Adipocyte (in vitro differentiated cells): ENCODE measurements at regions not wholly inside any gene's neighbourhood (a gene's known extent, or its start where the extent isn't known, plus 50 kb on each side); places are given as distances from the start of the nearest gene placed in this dataset.

ENCODE experiments used
- DNase-seq: peaks from one replicate; pipeline ENCODE4 v3.0.0-alpha.2; 2015; ENCODE audit warnings: low read depth
- H3K27me3 ChIP-seq: replicated peaks from 2 replicates; pipeline ENCODE4 v1.7.0; 2013; ENCODE audit warnings: mild to moderate bottlenecking, low read length, moderate library complexity; ENCODE audit not compliant: control insufficient read depth, insufficient read depth
- H3K36me3 ChIP-seq: 2 replicates; pipeline ENCODE4 v1.7.0; 2013; ENCODE audit warnings: low read length, mild to moderate bottlenecking, moderate library complexity; ENCODE audit not compliant: control insufficient read depth, insufficient read depth, severe bottlenecking
- H3K4me1 ChIP-seq: 2 replicates; pipeline ENCODE4 v1.7.0; 2013; ENCODE audit warnings: mild to moderate bottlenecking, low read length, moderate library complexity; ENCODE audit not compliant: control insufficient read depth, insufficient read depth
- H3K4me3 ChIP-seq: 2 replicates; pipeline ENCODE4 v1.7.0; 2013; ENCODE audit warnings: mild to moderate bottlenecking, low read length, moderate library complexity
- H3K9ac ChIP-seq: 2 replicates; pipeline ENCODE4 v1.7.0; 2013; ENCODE audit warnings: mild to moderate bottlenecking, low read length, moderate library complexity
- H3K9me3 ChIP-seq: 2 replicates; pipeline ENCODE4 v1.7.0; 2013; ENCODE audit warnings: mild to moderate bottlenecking, low read length, moderate library complexity; ENCODE audit not compliant: control insufficient read depth

- no peak for DNase-seq
- no peak overlapping the region for H3K9ac ChIP-seq
- H3K36me3 ChIP-seq: no peaks in the 10 kb centered on the region
- no peak overlapping the region for H3K4me3 ChIP-seq
- H3K4me1 ChIP-seq: no peaks in the 10 kb centered on the region
- peaks cover 6% of the 10 kb centered on the region for H3K27me3 ChIP-seq
- H3K9me3 ChIP-seq: no peaks in the 10 kb centered on the region
These were observed 92.1 kb upstream of the TTC34 start for GRCh38 chr1:2893473-2894120.

- Histone ChIP-seq H3K9me3 (no peaks in the 10 kb centered on the region), H3K4me3 (no peak overlapping the region), H3K4me1 (no peaks in the 10 kb centered on the region), H3K27me3 (peaks cover 6% of the 10 kb centered on the region), H3K36me3 (no peaks in the 10 kb centered on the region), H3K9ac (no peak overlapping the region)
- no peak for DNase-seq
These were observed 93.0 kb upstream of the TTC34 start for GRCh38 chr1:2894381-2895041.

GRCh38 chr1:2896824-2897223 is 95.3 kb upstream of the TTC34 start:
- Histone ChIP-seq H3K4me3 (no peak overlapping the region), H3K9me3 (no peaks in the 10 kb centered on the region), H3K9ac (no peak overlapping the region), H3K4me1 (no peaks in the 10 kb centered on the region), H3K27me3 (peaks cover under 1% of the 10 kb centered on the region), H3K36me3 (no peaks in the 10 kb centered on the region)
- no peak for DNase-seq

- Histone ChIP-seq H3K4me1 (no peaks in the 10 kb centered on the region), H3K4me3 (no peak overlapping the region), H3K27me3 (peaks cover 10% of the 10 kb centered on the region), H3K9me3 (no peaks in the 10 kb centered on the region), H3K36me3 (no peaks in the 10 kb centered on the region), H3K9ac (no peak overlapping the region)
- DNase-seq: no peak
These were observed 101.7 kb upstream of the TTC34 start for GRCh38 chr1:2903226-2903625.

- no peak for DNase-seq
- H3K36me3 ChIP-seq: no peaks in the 10 kb centered on the region
- H3K9ac ChIP-seq: no peak overlapping the region
- H3K9me3 ChIP-seq: no peaks in the 10 kb centered on the region
- no peaks in the 10 kb centered on the region for H3K4me1 ChIP-seq
- no peak overlapping the region for H3K4me3 ChIP-seq
- H3K27me3 ChIP-seq: peaks cover 15% of the 10 kb centered on the region
These were observed 102.7 kb upstream of the TTC34 start for GRCh38 chr1:2904191-2904590.

GRCh38 chr1:2905356-2905755 is 103.9 kb upstream of the TTC34 start:
- Histone ChIP-seq H3K9me3 (no peaks in the 10 kb centered on the region), H3K9ac (no peak overlapping the region), H3K4me1 (no peaks in the 10 kb centered on the region), H3K27me3 (peaks cover 15% of the 10 kb centered on the region), H3K36me3 (no peaks in the 10 kb centered on the region), H3K4me3 (no peak overlapping the region)
- no peak for DNase-seq

- DNase-seq: no peak
- Histone ChIP-seq H3K4me3 (no peak overlapping the region), H3K9ac (no peak overlapping the region), H3K9me3 (no peaks in the 10 kb centered on the region), H3K4me1 (no peaks in the 10 kb centered on the region), H3K36me3 (no peaks in the 10 kb centered on the region), H3K27me3 (peaks cover 15% of the 10 kb centered on the region)
These were observed 104.6 kb upstream of the TTC34 start for GRCh38 chr1:2906085-2906484.

- Histone ChIP-seq H3K36me3 (no peaks in the 10 kb centered on the region), H3K27me3 (peaks cover 15% of the 10 kb centered on the region), H3K9me3 (no peaks in the 10 kb centered on the region), H3K9ac (no peak overlapping the region), H3K4me1 (no peaks in the 10 kb centered on the region), H3K4me3 (no peak overlapping the region)
- no peak for DNase-seq
These were observed 105.1 kb upstream of the TTC34 start for GRCh38 chr1:2906620-2907019.

- DNase-seq: no peak
- Histone ChIP-seq H3K36me3 (no peaks in the 10 kb centered on the region), H3K27me3 (peaks cover 15% of the 10 kb centered on the region), H3K4me3 (no peak overlapping the region), H3K9ac (no peak overlapping the region), H3K4me1 (no peaks in the 10 kb centered on the region), H3K9me3 (no peaks in the 10 kb centered on the region)
These were observed 105.6 kb upstream of the TTC34 start for GRCh38 chr1:2907051-2907450.

- Histone ChIP-seq H3K9me3 (no peaks in the 10 kb centered on the region), H3K4me3 (no peak overlapping the region), H3K9ac (no peak overlapping the region), H3K27me3 (peaks cover 15% of the 10 kb centered on the region), H3K4me1 (no peaks in the 10 kb centered on the region), H3K36me3 (no peaks in the 10 kb centered on the region)
- no peak for DNase-seq
These were observed 106.6 kb upstream of the TTC34 start for GRCh38 chr1:2908081-2908480.

- H3K9me3 ChIP-seq: no peaks in the 10 kb centered on the region
- H3K27me3 ChIP-seq: peaks cover 15% of the 10 kb centered on the region
- no peak overlapping the region for H3K4me3 ChIP-seq
- no peaks in the 10 kb centered on the region for H3K36me3 ChIP-seq
- no peak overlapping the region for H3K9ac ChIP-seq
- no peak for DNase-seq
- no peaks in the 10 kb centered on the region for H3K4me1 ChIP-seq
These were observed 107.1 kb upstream of the TTC34 start for GRCh38 chr1:2908561-2908960.

GRCh38 chr1:2909797-2910196 is 108.3 kb upstream of the TTC34 start:
- H3K27me3 ChIP-seq: peaks cover 9% of the 10 kb centered on the region
- H3K9me3 ChIP-seq: no peaks in the 10 kb centered on the region
- no peak overlapping the region for H3K4me3 ChIP-seq
- no peaks in the 10 kb centered on the region for H3K4me1 ChIP-seq
- H3K36me3 ChIP-seq: no peaks in the 10 kb centered on the region
- no peak for DNase-seq
- H3K9ac ChIP-seq: no peak overlapping the region
